22Rv1 (cell line): ENCODE measurements at regions not wholly inside any gene's neighbourhood (a gene's known extent, or its start where the extent isn't known, plus 50 kb on each side); places are given as distances from the start of the nearest gene placed in this dataset.

Experiments used
- H3K27ac ChIP-seq: fragments of 450-650 bp; 2 replicates; pipeline ENCODE4 v1.5.1; 2017
- CTCF ChIP-seq: fragments of 450-650 bp; IDR thresholded peaks from 2 replicates; pipeline ENCODE4 v1.5.1; 2017; ENCODE audit warnings: mild to moderate bottlenecking
- ZFX ChIP-seq: fragments of 450-650 bp; IDR thresholded peaks from 2 replicates; pipeline ENCODE4 v1.6.1; 2017; ENCODE audit warnings: antibody characterized with exemption, borderline replicate concordance

- TF ChIP-seq ZFX (no peak), CTCF (no peak)
- H3K27ac ChIP-seq, result no peak overlapping the region
Measured at GRCh38 chr5:174521449-174521848, 202.9 kb upstream of the MSX2 start.

GRCh38 chr5:174522480-174523260 is 201.7 kb upstream of the MSX2 start:
- no peak overlapping the region for H3K27ac ChIP-seq
- TF ChIP-seq CTCF (no peak), ZFX (no peak)

GRCh38 chr5:174523311-174524071 is 200.9 kb upstream of the MSX2 start:
- no peak for TF ChIP-seq ZFX
- no peak for TF ChIP-seq CTCF

GRCh38 chr5:174524351-174524750 is 200.0 kb upstream of the MSX2 start:
- no peak overlapping the region for H3K27ac ChIP-seq
- TF ChIP-seq ZFX (no peak), CTCF (no peak)

More at GRCh38 chr5:174523311-174524071, 200.9 kb upstream of the MSX2 start:
- no peak overlapping the region for H3K27ac ChIP-seq

GRCh38 chr5:174526177-174526576 is 198.2 kb upstream of the MSX2 start:
- no peak overlapping the region for H3K27ac ChIP-seq
- no peak for TF ChIP-seq ZFX
- no peak for TF ChIP-seq CTCF

- H3K27ac ChIP-seq, result no peak overlapping the region
- TF ChIP-seq CTCF (no peak), ZFX (no peak)
Measured at GRCh38 chr5:174527916-174528540, 196.4 kb upstream of the MSX2 start.
